Thyroid gland (tissue), 4 donors: ENCODE measurements at regions not wholly inside any gene's neighbourhood (a gene's known extent, or its start where the extent isn't known, plus 50 kb on each side); places are given as distances from the start of the nearest gene placed in this dataset.

Experiments
- CTCF ChIP-seq, 6 experiments: fragments of 200-600 bp in 3 of 6; fragments of 450-650 bp in 3 of 6; sonication (generic) in 3 of 6; IDR thresholded peaks; one replicate each; pipeline ENCODE4 v1.5.1; 2016 to 2019; ENCODE audit warnings: antibody characterized with exemption in 6 of 6, mild to moderate bottlenecking in 2 of 6, inconsistent platforms in 1 of 6, moderate library complexity in 1 of 6
- POLR2A ChIP-seq, 2 donors: fragments of 450-650 bp; IDR thresholded peaks; one replicate each; pipeline ENCODE4 v1.6.1; 2017; ENCODE audit warnings: antibody characterized with exemption in 2 of 2, mild to moderate bottlenecking in 2 of 2, moderate library complexity in 1 of 2

DNA sequence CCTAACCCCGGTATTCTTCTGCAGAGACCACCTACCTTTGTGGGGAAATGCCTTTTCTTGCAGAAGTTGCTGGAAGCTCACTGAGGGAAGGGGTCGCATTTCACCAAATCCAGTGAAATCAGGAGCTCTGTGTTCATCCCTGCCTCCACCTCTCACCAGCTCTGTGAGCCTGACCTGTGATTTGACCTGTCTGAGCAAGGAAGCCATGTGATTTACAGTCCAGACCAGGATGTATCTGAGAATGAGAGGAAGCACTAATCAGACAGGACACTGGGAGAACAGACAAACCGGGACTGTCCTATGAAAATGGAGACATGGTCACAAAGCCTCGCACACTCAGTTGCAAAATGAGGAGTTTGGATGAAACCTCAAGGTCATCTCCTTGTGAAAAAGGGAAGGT is 285.4 kb downstream of the BCL11A start:
- TF ChIP-seq POLR2A (IDR thresholded peaks at IDR 0.05) (no peak), CTCF (IDR thresholded peaks at IDR 0.05) (no peak)
